Breast epithelium (tissue), 3 donors: ENCODE measurements at regions not wholly inside any gene's neighbourhood (a gene's known extent, or its start where the extent isn't known, plus 50 kb on each side); places are given as distances from the start of the nearest gene placed in this dataset.

Experiments used
- POLR2A ChIP-seq: fragments of 450-650 bp; IDR thresholded peaks from one replicate; pipeline ENCODE4 v1.6.1; 2016; ENCODE audit warnings: antibody characterized with exemption, mild to moderate bottlenecking, moderate library complexity
- TF ChIP-seq, protein P1 (sequence below), 3 donors: fragments of 450-650 bp; IDR thresholded peaks; one replicate each; pipeline ENCODE4 v1.5.1; 2016 to 2017; ENCODE audit warnings: antibody characterized with exemption in 3 of 3, mild to moderate bottlenecking in 3 of 3, moderate library complexity in 3 of 3

DNA sequence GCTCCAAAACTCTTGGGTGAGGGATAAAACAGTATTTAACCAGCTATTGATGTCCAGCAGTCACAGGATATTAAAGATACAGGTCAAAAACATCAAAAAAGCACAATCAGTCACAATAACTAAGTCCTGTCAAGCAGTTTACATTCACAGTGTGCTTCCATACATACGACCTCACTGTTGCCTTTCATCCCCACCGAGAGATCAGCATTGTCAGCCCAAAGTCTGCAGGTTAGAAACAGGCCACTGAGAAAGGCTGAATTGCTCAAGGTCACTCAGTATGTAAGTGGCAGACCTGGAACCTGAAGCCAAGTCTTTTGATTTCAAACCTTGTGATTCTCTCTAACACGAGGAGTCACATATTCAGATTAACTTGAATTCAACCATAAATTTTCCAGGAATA, 124.9 kb downstream of the GXYLT1 start:
- TF ChIP-seq, protein P1, sequence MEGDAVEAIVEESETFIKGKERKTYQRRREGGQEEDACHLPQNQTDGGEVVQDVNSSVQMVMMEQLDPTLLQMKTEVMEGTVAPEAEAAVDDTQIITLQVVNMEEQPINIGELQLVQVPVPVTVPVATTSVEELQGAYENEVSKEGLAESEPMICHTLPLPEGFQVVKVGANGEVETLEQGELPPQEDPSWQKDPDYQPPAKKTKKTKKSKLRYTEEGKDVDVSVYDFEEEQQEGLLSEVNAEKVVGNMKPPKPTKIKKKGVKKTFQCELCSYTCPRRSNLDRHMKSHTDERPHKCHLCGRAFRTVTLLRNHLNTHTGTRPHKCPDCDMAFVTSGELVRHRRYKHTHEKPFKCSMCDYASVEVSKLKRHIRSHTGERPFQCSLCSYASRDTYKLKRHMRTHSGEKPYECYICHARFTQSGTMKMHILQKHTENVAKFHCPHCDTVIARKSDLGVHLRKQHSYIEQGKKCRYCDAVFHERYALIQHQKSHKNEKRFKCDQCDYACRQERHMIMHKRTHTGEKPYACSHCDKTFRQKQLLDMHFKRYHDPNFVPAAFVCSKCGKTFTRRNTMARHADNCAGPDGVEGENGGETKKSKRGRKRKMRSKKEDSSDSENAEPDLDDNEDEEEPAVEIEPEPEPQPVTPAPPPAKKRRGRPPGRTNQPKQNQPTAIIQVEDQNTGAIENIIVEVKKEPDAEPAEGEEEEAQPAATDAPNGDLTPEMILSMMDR (IDR thresholded peaks at IDR 0.05) = no peak
- TF ChIP-seq POLR2A = no peak
